HCT116 (cell line): ENCODE measurements at regions not wholly inside any gene's neighbourhood (a gene's known extent, or its start where the extent isn't known, plus 50 kb on each side); places are given as distances from the start of the nearest gene placed in this dataset.
"Not testable (repeated sequence)": the region's sequence is repeated elsewhere in the genome, so short reads cannot be mapped to it uniquely, and the experiment has no call there.

Source experiments
- CBX3 ChIP-seq: IDR thresholded peaks from 2 replicates; pipeline ENCODE4 v1.6.1; 2012; ENCODE audit warnings: low read depth
- CEBPB ChIP-seq: IDR thresholded peaks from 2 replicates; pipeline ENCODE4 v1.6.1; 2012; ENCODE audit warnings: low read depth
- CTCF ChIP-seq, 3 experiments: fragments of 200-600 bp in 1 of 3; sonication (generic) in 1 of 3; IDR thresholded peaks in 2 of 3; conservative IDR thresholded peaks in 1 of 3; 2 replicates each; pipeline ENCODE4 v1.5.1; 2012 to 2017; ENCODE audit warnings: low read depth in 2 of 3, low read length in 2 of 3, antibody characterized with exemption in 1 of 3, borderline replicate concordance in 1 of 3, control low read depth in 1 of 3, mild to moderate bottlenecking in 1 of 3, mixed read lengths in 1 of 3, mixed run types in 1 of 3, moderate library complexity in 1 of 3; ENCODE audit not compliant: insufficient read depth in 1 of 3
- EZH2 ChIP-seq: fragments of 200-600 bp; sonication (generic); IDR thresholded peaks from 2 replicates; pipeline ENCODE4 v1.6.1; 2017; ENCODE audit warnings: antibody characterized with exemption, mixed run types
- EZH2phosphoT487 ChIP-seq: fragments of 200-600 bp; IDR thresholded peaks from 2 replicates; pipeline ENCODE4 v1.6.1; 2018; ENCODE audit warnings: antibody characterized with exemption, borderline replicate concordance
- JUND ChIP-seq: IDR thresholded peaks from 2 replicates; pipeline ENCODE4 v1.6.1; 2012
- POLR2A ChIP-seq: IDR thresholded peaks from 2 replicates; pipeline ENCODE4 v1.7.0; 2011; ENCODE audit warnings: borderline replicate concordance; ENCODE audit not compliant: insufficient read depth, insufficient read length; ENCODE audit errors: extremely low read depth
- POLR2AphosphoS5 ChIP-seq: IDR thresholded peaks from 2 replicates; pipeline ENCODE4 v1.6.1; 2011; ENCODE audit warnings: mild to moderate bottlenecking, low read depth, low read length, moderate library complexity
- SIN3A ChIP-seq: IDR thresholded peaks from 2 replicates; pipeline ENCODE4 v1.6.1; 2012; ENCODE audit warnings: low read depth
- TCF7L2 ChIP-seq: IDR thresholded peaks from 2 replicates; pipeline ENCODE4 v1.7.0; 2011; ENCODE audit warnings: borderline replicate concordance, inconsistent platforms; ENCODE audit not compliant: insufficient read depth, insufficient read length; ENCODE audit errors: extremely low read depth
- YY1 ChIP-seq: IDR thresholded peaks from 2 replicates; pipeline ENCODE4 v1.6.1; 2011; ENCODE audit warnings: low read length, low read depth, moderate library complexity, mild to moderate bottlenecking; ENCODE audit not compliant: insufficient replicate concordance; ENCODE audit errors: extremely low read depth
- ZNF274 ChIP-seq: fragments of 200-500 bp; sonication (Bioruptor generic); IDR thresholded peaks from 2 replicates; pipeline ENCODE4 v1.6.1; 2014; ENCODE audit warnings: mild to moderate bottlenecking, low read depth, low read length, inconsistent platforms
- TF ChIP-seq, protein P1 (sequence below): IDR thresholded peaks from 2 replicates; pipeline ENCODE4 v1.6.1; 2012; ENCODE audit warnings: low read depth
- TF ChIP-seq, protein P2 (sequence below): IDR thresholded peaks from 2 replicates; pipeline ENCODE4 v1.6.1; 2012

DNA sequence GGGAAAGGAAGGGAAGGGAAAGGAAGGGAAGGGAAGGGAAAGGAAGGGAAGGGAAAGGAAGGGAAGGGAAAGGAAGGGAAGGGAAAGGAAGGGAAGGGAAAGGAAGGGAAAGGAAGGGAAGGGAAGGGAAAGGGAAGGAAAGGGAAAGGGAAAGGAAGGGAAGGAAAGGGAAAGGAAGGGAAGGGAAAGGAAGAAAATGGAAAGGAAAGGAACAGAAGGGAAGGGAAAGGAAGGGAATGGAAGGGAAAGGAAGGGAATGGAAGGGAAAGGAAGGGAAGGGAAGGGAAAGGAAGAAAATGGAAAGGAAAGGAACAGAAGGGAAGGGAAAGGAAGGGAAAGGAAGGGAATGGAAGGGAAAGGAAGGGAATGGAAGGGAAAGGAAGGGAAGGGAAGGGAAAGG is 526.0 kb downstream of the RMST start:
- not testable (repeated sequence) for TF ChIP-seq YY1; CTCF (IDR thresholded peaks at IDR 0.05 in 2 of 3, conservative IDR thresholded peaks at IDR 0.05 in 1 of 3; ENCODE audit: borderline replicate concordance in 1 of 3, insufficient read depth in 1 of 3, low read depth in 2 of 3, low read length in 2 of 3); EZH2; POLR2A; JUND; CBX3; TCF7L2; POLR2AphosphoS5; CEBPB; EZH2phosphoT487; ZNF274; SIN3A
- TF ChIP-seq, protein P1, sequence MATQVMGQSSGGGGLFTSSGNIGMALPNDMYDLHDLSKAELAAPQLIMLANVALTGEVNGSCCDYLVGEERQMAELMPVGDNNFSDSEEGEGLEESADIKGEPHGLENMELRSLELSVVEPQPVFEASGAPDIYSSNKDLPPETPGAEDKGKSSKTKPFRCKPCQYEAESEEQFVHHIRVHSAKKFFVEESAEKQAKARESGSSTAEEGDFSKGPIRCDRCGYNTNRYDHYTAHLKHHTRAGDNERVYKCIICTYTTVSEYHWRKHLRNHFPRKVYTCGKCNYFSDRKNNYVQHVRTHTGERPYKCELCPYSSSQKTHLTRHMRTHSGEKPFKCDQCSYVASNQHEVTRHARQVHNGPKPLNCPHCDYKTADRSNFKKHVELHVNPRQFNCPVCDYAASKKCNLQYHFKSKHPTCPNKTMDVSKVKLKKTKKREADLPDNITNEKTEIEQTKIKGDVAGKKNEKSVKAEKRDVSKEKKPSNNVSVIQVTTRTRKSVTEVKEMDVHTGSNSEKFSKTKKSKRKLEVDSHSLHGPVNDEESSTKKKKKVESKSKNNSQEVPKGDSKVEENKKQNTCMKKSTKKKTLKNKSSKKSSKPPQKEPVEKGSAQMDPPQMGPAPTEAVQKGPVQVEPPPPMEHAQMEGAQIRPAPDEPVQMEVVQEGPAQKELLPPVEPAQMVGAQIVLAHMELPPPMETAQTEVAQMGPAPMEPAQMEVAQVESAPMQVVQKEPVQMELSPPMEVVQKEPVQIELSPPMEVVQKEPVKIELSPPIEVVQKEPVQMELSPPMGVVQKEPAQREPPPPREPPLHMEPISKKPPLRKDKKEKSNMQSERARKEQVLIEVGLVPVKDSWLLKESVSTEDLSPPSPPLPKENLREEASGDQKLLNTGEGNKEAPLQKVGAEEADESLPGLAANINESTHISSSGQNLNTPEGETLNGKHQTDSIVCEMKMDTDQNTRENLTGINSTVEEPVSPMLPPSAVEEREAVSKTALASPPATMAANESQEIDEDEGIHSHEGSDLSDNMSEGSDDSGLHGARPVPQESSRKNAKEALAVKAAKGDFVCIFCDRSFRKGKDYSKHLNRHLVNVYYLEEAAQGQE: not testable (repeated sequence)
- TF ChIP-seq, protein P2, sequence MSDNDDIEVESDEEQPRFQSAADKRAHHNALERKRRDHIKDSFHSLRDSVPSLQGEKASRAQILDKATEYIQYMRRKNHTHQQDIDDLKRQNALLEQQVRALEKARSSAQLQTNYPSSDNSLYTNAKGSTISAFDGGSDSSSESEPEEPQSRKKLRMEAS: not testable (repeated sequence)
